Right atrium auricular region (tissue), 2 donors: ENCODE measurements at regions not wholly inside any gene's neighbourhood (a gene's known extent, or its start where the extent isn't known, plus 50 kb on each side); places are given as distances from the start of the nearest gene placed in this dataset.

Experiments used
- DNase-seq: peaks from one replicate; pipeline ENCODE4 v3.0.0-alpha.2; 2019; ENCODE audit warnings: low spot score
- H3K27ac ChIP-seq, 2 donors: fragments of 200-600 bp; sonication (generic); 1 replicate in 1 of 2; 2 replicates in 1 of 2; pipeline ENCODE4 v1.5.1; 2016 to 2019
- H3K27me3 ChIP-seq, 2 donors: fragments of 200-600 bp; sonication (generic); one replicate each; pipeline versions ENCODE4 v1.5.1 to v1.6.0; 2017 to 2019
- H3K36me3 ChIP-seq: fragments of 200-600 bp; sonication (generic); one replicate; pipeline ENCODE4 v1.5.1; 2016
- H3K4me1 ChIP-seq, 2 donors: fragments of 200-600 bp; sonication (generic); one replicate each; pipeline versions ENCODE4 v1.5.1 to v1.6.0; 2017 to 2019
- H3K4me3 ChIP-seq, 2 donors: fragments of 200-600 bp; sonication (generic); 1 replicate in 1 of 2; 2 replicates in 1 of 2; pipeline ENCODE4 v1.5.1; 2017 to 2019; ENCODE audit warnings: mild to moderate bottlenecking in 1 of 2, moderate library complexity in 1 of 2
- H3K9me3 ChIP-seq, 2 donors: fragments of 200-600 bp; sonication (generic); one replicate each; pipeline ENCODE4 v1.5.1; 2019
- TF ChIP-seq, protein P1 (sequence below), 2 donors: fragments of 200-600 bp; sonication (generic); IDR thresholded peaks; one replicate each; pipeline ENCODE4 v1.5.1; 2019; ENCODE audit warnings: antibody characterized with exemption in 2 of 2

DNA sequence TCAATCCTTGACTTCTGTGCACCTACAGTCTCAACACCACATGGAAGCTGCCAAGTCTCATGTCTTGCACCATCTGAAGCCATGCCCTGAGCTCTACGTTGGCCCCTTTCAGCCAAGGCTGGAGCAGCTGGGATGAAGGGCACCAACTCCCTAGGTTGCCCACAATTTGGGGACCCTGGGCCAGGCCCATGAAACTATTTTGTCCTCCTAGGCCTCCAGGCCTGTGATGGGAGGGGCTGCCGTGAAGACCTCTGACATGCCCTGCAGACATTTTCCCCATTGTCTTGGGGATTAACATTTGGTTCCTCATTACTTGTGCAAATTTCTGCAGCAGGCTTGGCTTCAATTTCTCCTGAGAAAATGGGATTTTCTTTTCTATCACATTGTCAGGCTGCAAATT, 285.1 kb downstream of the DTWD2 start:
- DNase-seq, result no peak
- H3K27me3 ChIP-seq, result no peaks in the 10 kb centered on the region
- TF ChIP-seq, protein P1, sequence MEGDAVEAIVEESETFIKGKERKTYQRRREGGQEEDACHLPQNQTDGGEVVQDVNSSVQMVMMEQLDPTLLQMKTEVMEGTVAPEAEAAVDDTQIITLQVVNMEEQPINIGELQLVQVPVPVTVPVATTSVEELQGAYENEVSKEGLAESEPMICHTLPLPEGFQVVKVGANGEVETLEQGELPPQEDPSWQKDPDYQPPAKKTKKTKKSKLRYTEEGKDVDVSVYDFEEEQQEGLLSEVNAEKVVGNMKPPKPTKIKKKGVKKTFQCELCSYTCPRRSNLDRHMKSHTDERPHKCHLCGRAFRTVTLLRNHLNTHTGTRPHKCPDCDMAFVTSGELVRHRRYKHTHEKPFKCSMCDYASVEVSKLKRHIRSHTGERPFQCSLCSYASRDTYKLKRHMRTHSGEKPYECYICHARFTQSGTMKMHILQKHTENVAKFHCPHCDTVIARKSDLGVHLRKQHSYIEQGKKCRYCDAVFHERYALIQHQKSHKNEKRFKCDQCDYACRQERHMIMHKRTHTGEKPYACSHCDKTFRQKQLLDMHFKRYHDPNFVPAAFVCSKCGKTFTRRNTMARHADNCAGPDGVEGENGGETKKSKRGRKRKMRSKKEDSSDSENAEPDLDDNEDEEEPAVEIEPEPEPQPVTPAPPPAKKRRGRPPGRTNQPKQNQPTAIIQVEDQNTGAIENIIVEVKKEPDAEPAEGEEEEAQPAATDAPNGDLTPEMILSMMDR (IDR thresholded peaks at IDR 0.05), result no peak

DNA sequence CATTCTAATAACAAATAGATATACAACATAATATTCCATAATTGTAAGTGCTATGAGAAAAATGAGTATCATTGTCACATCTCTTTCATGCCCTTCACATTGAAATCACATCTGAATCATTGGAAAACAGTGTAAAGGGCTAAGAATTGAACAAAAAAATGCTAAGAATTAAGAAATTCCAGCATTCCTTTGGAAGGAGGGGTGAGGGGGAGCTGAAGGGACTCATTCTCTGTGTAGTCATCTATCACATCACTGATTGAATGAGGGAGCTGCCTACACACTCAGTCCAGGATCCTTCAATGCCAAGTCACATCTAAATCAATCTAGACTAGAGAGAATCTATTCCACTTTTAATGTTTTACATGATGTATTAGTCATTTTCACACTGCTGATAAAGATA, 286.6 kb downstream of the DTWD2 start:
- H3K9me3 ChIP-seq, result peaks cover 3 to 13% of the 10 kb centered on the region in 2 donors
- DNase-seq, result no peak
- no peaks in the 10 kb centered on the region for H3K27me3 ChIP-seq
- H3K36me3 ChIP-seq, result no peaks in the 10 kb centered on the region
- H3K4me1 ChIP-seq, result no peaks in the 10 kb centered on the region
- H3K27ac ChIP-seq, result no peak overlapping the region
- TF ChIP-seq, protein P1 (IDR thresholded peaks at IDR 0.05), result no peak
- H3K4me3 ChIP-seq, result no peak overlapping the region

More for the DNA sequence above, 285.1 kb downstream of the DTWD2 start:
- Histone ChIP-seq H3K4me1 (no peaks in the 10 kb centered on the region), H3K4me3 (no peak overlapping the region), H3K36me3 (no peaks in the 10 kb centered on the region), H3K27ac (no peak overlapping the region), H3K9me3 (peaks cover 3 to 17% of the 10 kb centered on the region in 2 donors)

DNA sequence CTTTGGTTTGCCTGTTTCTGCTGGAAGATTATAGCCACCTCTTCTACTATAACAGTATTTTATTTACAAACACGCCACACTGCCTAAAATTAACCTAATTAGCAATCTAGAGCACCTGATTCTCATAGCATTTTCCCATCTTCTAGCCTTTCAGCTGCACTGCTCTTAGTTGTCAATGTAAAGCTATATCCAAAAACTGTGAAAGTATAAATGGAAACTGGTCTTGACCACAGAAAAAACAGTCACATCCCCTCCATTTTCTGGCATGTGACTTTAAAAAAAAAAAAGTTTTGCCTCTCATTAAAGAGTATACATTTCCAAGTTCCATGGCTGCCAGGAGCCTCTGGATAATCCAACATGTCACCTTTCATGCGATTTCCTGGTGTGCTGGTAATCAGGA, 287.8 kb downstream of the DTWD2 start:
- Histone ChIP-seq H3K36me3 (no peaks in the 10 kb centered on the region), H3K27me3 (no peaks in the 10 kb centered on the region), H3K9me3 (peaks cover 3 to 13% of the 10 kb centered on the region in 2 donors), H3K4me1 (no peaks in the 10 kb centered on the region), H3K27ac (no peak overlapping the region), H3K4me3 (no peak overlapping the region)
- TF ChIP-seq, protein P1 (IDR thresholded peaks at IDR 0.05), result no peak
- no peak for DNase-seq

DNA sequence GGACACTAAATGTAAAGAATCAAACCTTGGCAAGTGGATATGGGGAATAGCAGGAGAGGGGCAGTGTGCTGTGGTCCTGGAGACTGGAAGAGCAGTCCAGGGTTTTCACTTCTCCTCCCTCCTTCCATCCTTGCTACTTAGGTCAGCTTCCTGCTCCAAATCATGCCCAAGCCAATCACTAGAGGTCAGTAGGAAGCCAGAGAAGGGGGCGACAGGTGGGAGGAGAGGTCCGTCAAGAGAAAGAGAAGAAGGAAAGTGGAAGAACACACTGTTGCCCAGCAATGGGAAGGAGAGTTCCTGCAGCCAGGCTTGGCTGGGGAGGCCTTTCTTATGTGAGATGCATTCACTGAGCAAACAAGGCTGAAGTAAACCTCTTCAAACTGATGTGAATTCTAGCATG, 289.6 kb downstream of the DTWD2 start:
- Histone ChIP-seq H3K27ac (no peak overlapping the region), H3K4me3 (no peak overlapping the region), H3K4me1 (no peaks in the 10 kb centered on the region), H3K27me3 (no peaks in the 10 kb centered on the region), H3K9me3 (peaks cover 3 to 9% of the 10 kb centered on the region in 2 donors), H3K36me3 (no peaks in the 10 kb centered on the region)
- TF ChIP-seq, protein P1 (IDR thresholded peaks at IDR 0.05), result no peak
- no peak for DNase-seq

DNA sequence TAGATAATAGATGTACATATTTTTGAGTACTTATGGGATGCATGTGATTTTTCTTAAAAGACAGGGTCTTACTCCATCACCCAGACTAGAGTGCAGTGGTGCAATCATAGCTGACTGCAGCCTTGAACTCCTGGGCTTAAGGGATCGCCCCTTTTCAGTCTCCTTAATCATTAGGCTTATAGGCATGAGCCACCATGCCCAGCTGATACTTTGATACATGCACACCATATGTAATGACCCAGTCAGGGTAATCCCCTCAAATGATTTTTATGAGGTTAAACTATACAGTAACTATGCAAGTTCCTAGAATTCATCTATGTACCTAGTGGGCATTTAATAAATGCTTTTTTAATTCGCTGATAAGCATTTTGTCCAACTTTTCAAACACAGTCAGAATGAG, 292.3 kb downstream of the DTWD2 start:
- H3K4me3 ChIP-seq, result no peak overlapping the region
- H3K27ac ChIP-seq, result no peak overlapping the region
- no peak for DNase-seq
- no peaks in the 10 kb centered on the region for H3K9me3 ChIP-seq
- TF ChIP-seq, protein P1 (IDR thresholded peaks at IDR 0.05), result no peak
- no peaks in the 10 kb centered on the region for H3K4me1 ChIP-seq
- no peaks in the 10 kb centered on the region for H3K36me3 ChIP-seq
- no peaks in the 10 kb centered on the region for H3K27me3 ChIP-seq

DNA sequence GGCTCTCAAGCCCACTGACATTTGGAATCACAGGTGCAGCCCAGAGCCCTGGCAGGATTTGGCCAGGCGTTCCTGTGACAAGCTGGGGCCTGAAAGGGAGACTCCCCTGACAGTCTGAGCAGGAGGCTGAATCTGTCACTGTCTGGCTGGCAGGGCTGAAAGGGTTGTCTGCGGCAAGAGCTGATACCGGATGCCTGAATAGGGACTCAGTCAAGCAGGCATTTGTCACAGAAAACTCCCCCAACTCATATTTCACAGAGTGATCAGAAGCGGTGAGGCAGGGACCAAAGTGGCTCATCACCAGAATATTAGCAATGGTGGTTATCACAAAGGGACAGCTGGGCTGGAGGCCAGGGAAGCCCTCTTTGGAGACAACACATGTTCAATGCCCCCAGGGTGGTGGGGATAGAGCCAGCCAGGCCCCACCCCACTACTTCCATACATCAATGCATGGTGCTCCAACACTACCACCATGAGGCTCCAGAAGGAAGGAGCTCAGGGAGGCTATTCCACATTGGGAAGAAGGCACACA, 295.5 kb downstream of the DTWD2 start:
- Histone ChIP-seq H3K27me3 (no peaks in the 10 kb centered on the region), H3K9me3 (no peaks in the 10 kb centered on the region), H3K4me3 (no peak overlapping the region), H3K36me3 (no peaks in the 10 kb centered on the region), H3K27ac (no peak overlapping the region), H3K4me1 (no peaks in the 10 kb centered on the region)
- TF ChIP-seq, protein P1 (IDR thresholded peaks at IDR 0.05), result no peak
- no peak for DNase-seq
